B cell (primary cell): ENCODE measurements at regions not wholly inside any gene's neighbourhood (a gene's known extent, or its start where the extent isn't known, plus 50 kb on each side); places are given as distances from the start of the nearest gene placed in this dataset.

Source experiments
- ATAC-seq: fragments of 200-7000 bp; cut with Tn5 transposase; one replicate; pipeline ENCODE4 v1.10.0; 2021; ENCODE audit warnings: low read depth, mild to moderate bottlenecking, moderate number of reproducible peaks, moderate library complexity
- CTCF ChIA-PET: fragments of 350-600 bp; sonication (Branson Sonifier 250); formaldehyde crosslinking; loops from one replicate; lab custom pipeline; 2021; ENCODE audit warnings: antibody characterized with exemption, inconsistent platforms; lab: Charles Lee
- POLR2A ChIA-PET: fragments of 350-600 bp; sonication (Branson Sonifier 250); formaldehyde crosslinking; loops from one replicate; lab custom pipeline; 2021; ENCODE audit warnings: antibody characterized with exemption; lab: Charles Lee
- DNase-seq: peaks from one replicate; pipeline ENCODE4 v3.0.0; 2013
- H2AFZ ChIP-seq: 2 replicates; pipeline ENCODE4 v1.6.1; 2012; ENCODE audit warnings: mild to moderate bottlenecking, low read depth, low read length; ENCODE audit not compliant: insufficient read depth, poor library complexity, severe bottlenecking
- H3K27ac ChIP-seq, 2 donors: 1 replicate in 1 of 2; 2 replicates in 1 of 2; pipeline ENCODE4 v1.5.1; 2012 to 2013; ENCODE audit warnings: low read length in 2 of 2, mild to moderate bottlenecking in 2 of 2, moderate library complexity in 1 of 2
- H3K27me3 ChIP-seq, 4 experiments: fragments of 200-600 bp in 1 of 4; sonication (generic) in 1 of 4; replicated peaks in 1 of 4; 1 replicate in 2 of 4; 2 replicates in 2 of 4; pipeline versions ENCODE4 v1.6.1 to v1.7.0; 2013 to 2016; ENCODE audit warnings: low read length in 3 of 4, mild to moderate bottlenecking in 2 of 4, mixed read lengths in 1 of 4, moderate library complexity in 1 of 4; ENCODE audit not compliant: insufficient read depth in 4 of 4, control insufficient read depth in 3 of 4; ENCODE audit errors: control extremely low read depth in 1 of 4
- H3K36me3 ChIP-seq, 2 experiments: replicated peaks in 1 of 2; 1 replicate in 1 of 2; 2 replicates in 1 of 2; pipeline versions ENCODE4 v1.6.1 to v1.7.1; 2013; ENCODE audit warnings: low read length in 1 of 2; ENCODE audit not compliant: insufficient read depth in 2 of 2, control insufficient read depth in 1 of 2; ENCODE audit errors: control extremely low read depth in 1 of 2, extremely low read depth in 1 of 2
- H3K4me1 ChIP-seq, 2 donors: fragments of 200-600 bp in 1 of 2; sonication (generic) in 1 of 2; 1 replicate in 1 of 2; 2 replicates in 1 of 2; pipeline versions ENCODE4 v1.5.1 to v1.6.1; 2013 to 2017; ENCODE audit warnings: low read length in 2 of 2; ENCODE audit not compliant: control insufficient read depth in 2 of 2, insufficient read depth in 2 of 2
- H3K4me2 ChIP-seq: replicated peaks from 2 replicates; pipeline ENCODE3; 2012; ENCODE audit warnings: mild to moderate bottlenecking, low read depth, low read length; ENCODE audit not compliant: poor library complexity, severe bottlenecking
- H3K4me3 ChIP-seq, 5 experiments: fragments of 200-600 bp in 1 of 5; sonication (generic) in 1 of 5; 1 replicate in 3 of 5; 2 replicates in 2 of 5; pipeline versions ENCODE4 v1.5.1 to v1.7.0; 2011 to 2016; ENCODE audit warnings: low read length in 4 of 5, mild to moderate bottlenecking in 4 of 5, low read depth in 2 of 5, control low read depth in 1 of 5, moderate library complexity in 1 of 5; ENCODE audit not compliant: insufficient read depth in 1 of 5; ENCODE audit errors: control extremely low read depth in 1 of 5, extremely low read depth in 1 of 5
- H3K79me2 ChIP-seq: fragments of 200-600 bp; sonication (generic); one replicate; pipeline ENCODE4 v1.6.0; 2016; ENCODE audit warnings: low read length; ENCODE audit not compliant: control insufficient read depth, insufficient read depth
- H3K9ac ChIP-seq: fragments of 200-600 bp; sonication (generic); 2 replicates; pipeline ENCODE4 v1.6.1; 2017; ENCODE audit warnings: mild to moderate bottlenecking, low read length, moderate library complexity
- H3K9me3 ChIP-seq, 3 donors: one replicate each; pipeline versions ENCODE4 v1.6.1 to v1.7.1; 2013; ENCODE audit warnings: low read length in 2 of 3; ENCODE audit not compliant: control insufficient read depth in 2 of 3, insufficient read depth in 1 of 3; ENCODE audit errors: control extremely low read depth in 1 of 3
- H4K20me1 ChIP-seq: 2 replicates; pipeline ENCODE4 v1.6.0; 2012; ENCODE audit warnings: mild to moderate bottlenecking, low read length; ENCODE audit not compliant: insufficient read depth, control insufficient read depth, poor library complexity, severe bottlenecking
- H3K27ac Mint-ChIP-seq: one replicate; pipeline ENCODE4 v1.8.0; 2021; ENCODE audit warnings: mixed read lengths
- H3K27me3 Mint-ChIP-seq: one replicate; pipeline ENCODE4 v1.8.0; 2021; ENCODE audit warnings: mixed read lengths
- H3K4me1 Mint-ChIP-seq: one replicate; pipeline ENCODE4 v1.8.0; 2021; ENCODE audit warnings: mixed read lengths
- H3K4me3 Mint-ChIP-seq: one replicate; pipeline ENCODE4 v1.8.0; 2021; ENCODE audit warnings: mixed read lengths
- H3K9me3 Mint-ChIP-seq: one replicate; pipeline ENCODE4 v1.8.0; 2022; ENCODE audit warnings: mixed read lengths; ENCODE audit not compliant: insufficient read depth
- CTCF ChIP-seq: fragments of 200-600 bp; IDR thresholded peaks from one replicate; pipeline ENCODE4 v1.8.0; 2022; ENCODE audit warnings: antibody characterized with exemption, mild to moderate bottlenecking
- EZH2 ChIP-seq: IDR thresholded peaks from 2 replicates; pipeline ENCODE4 v1.6.1; 2012; ENCODE audit warnings: borderline replicate concordance, low read depth, mild to moderate bottlenecking, moderate library complexity, low read length; ENCODE audit not compliant: insufficient read depth, poor library complexity, severe bottlenecking
- WGBS: methylation state at CpG from one replicate; pipeline ENCODE4 v1.1.5; 2013; ENCODE audit warnings: missing lambda C conversion rate; ENCODE audit not compliant: insufficient coverage; 5-methylcytosine and 5-hydroxymethylcytosine counted together
- intact Hi-C: fragments of 100-400 bp; cut with micrococcal nuclease; formaldehyde crosslinking; loops from one replicate; pipeline ENCODE4 v1.10.0; 2022

DNA sequence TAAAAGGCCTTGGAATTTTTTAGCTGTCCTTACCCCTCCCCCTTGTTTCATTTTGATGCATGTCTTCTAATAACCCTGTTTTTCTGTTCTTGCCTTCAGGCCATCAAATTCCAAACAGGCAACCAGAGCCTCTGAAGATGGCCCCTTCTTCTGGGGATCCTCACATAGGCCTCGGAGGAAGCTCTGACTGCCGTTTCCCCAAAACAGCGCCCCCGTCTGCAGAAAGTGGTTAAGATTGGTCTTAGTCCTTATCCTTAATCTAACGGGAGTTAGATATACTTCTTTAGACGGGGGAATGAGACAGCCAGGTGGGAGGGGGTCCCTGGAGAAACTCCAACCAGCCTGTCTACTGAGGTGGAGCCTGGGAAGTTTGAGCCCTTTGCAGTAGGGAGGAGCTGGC is 226.3 kb upstream of the ZNF608 start:
- Mint-ChIP-seq H3K27ac (no peak overlapping the region), H3K9me3 (no peaks in the 10 kb centered on the region), H3K4me3 (no peak overlapping the region), H3K4me1 (peaks cover 10% of the 10 kb centered on the region), H3K27me3 (no peaks in the 10 kb centered on the region)
- 93% methylated on average over 5 of the region's 6 CpGs for WGBS
- Histone ChIP-seq H3K79me2 (no peaks in the 10 kb centered on the region), H3K4me3 (no peak overlapping the region), H3K9me3 (peaks cover 0 to 12% (median 0%) of the 10 kb centered on the region in 3 donors), H3K9ac (no peak overlapping the region), H4K20me1 (no peaks in the 10 kb centered on the region), H3K27ac (no peak overlapping the region), H3K4me1 (peaks cover 4 to 8% of the 10 kb centered on the region in 2 donors), H3K27me3 (no peaks in the 10 kb centered on the region), H2AFZ (no peak overlapping the region), H3K36me3 (no peaks in the 10 kb centered on the region), H3K4me2 (no peak overlapping the region)
- DNase-seq (no peak), ATAC-seq (no peak)
- ChIA-PET CTCF (interaction anchor here (0.7 kb wide), 1 partner anchor 52 kb away, joined by 3 read pairs; no protein-coding TSS in a partner anchor), POLR2A (no interaction called here)
- TF ChIP-seq CTCF (no peak), EZH2 (no peak)
- intact Hi-C loops, result no loop called here

- no peak for TF ChIP-seq EZH2
- TF ChIP-seq CTCF, result no peak
- no peak overlapping the region for H2AFZ ChIP-seq
- intact Hi-C loops, result no loop called here
Observed at GRCh38 chr5:124973661-124974060, 227.2 kb upstream of the ZNF608 start.

More at GRCh38 chr5:124973661-124974060, 227.2 kb upstream of the ZNF608 start:
- Histone ChIP-seq H3K27me3 (no peaks in the 10 kb centered on the region), H4K20me1 (no peaks in the 10 kb centered on the region), H3K4me2 (no peak overlapping the region), H3K9ac (no peak overlapping the region), H3K4me1 (peaks cover 4 to 8% of the 10 kb centered on the region in 2 donors), H3K4me3 (no peak overlapping the region), H3K79me2 (no peaks in the 10 kb centered on the region), H3K36me3 (no peaks in the 10 kb centered on the region), H3K27ac (no peak overlapping the region), H3K9me3 (peaks cover 0 to 12% (median 0%) of the 10 kb centered on the region in 3 donors)
- Mint-ChIP-seq H3K9me3 (no peaks in the 10 kb centered on the region), H3K4me3 (no peak overlapping the region), H3K27ac (no peak overlapping the region), H3K4me1 (peaks cover 10% of the 10 kb centered on the region), H3K27me3 (no peaks in the 10 kb centered on the region)
- no peak for ATAC-seq
- ChIA-PET CTCF (interaction anchor here (0.5 to 0.7 kb wide), 2 partner anchors 53 to 252 kb away, joined by 3 to 4 read pairs; no protein-coding TSS in a partner anchor), POLR2A (no interaction called here)
- no peak for DNase-seq
- WGBS, result 100% methylated on average over 3 of the region's 6 CpGs
